ENCODE measurements at regions not wholly inside any gene's neighbourhood (a gene's known extent, or its start where the extent isn't known, plus 50 kb on each side); places are given as distances from the start of the nearest gene placed in this dataset.

DNA sequence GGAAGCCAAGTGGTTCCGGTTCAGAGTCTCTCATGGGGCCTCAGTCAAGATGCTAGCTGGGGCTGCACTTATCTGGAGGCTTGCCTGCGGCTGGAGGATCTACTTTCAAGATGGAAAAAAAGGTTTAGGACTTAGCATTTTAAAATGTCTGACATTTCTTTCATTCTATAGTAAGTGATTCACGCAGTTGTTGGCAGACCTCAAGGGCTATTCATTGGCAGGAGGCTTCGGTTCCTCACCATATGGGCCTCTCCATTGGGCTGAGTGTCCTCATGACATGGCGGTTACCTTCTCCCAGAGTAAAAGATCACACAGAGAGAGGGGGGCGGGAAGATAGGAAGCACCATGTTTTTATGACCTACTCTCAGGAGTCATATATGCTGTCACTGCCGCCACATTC, 298.0 kb upstream of the PLET1 start:
- Histone ChIP-seq H3K36me3 (no peaks in the 10 kb centered on the region), H3K4me1 (peaks cover 0 to 8% (median 0%) of the 10 kb centered on the region in 3 donors), H3K9me3 (no peaks in the 10 kb centered on the region), H3K27me3 (no peaks in the 10 kb centered on the region), H3K4me3 (no peak overlapping the region), H3K27ac (no peak overlapping the region)
- 76 to 80% methylated on average over 5 to 7 of the region's 7 CpGs for WGBS, 2 donors (ENCODE audit: low coverage in 1 of 2)
- TF ChIP-seq, protein P1, sequence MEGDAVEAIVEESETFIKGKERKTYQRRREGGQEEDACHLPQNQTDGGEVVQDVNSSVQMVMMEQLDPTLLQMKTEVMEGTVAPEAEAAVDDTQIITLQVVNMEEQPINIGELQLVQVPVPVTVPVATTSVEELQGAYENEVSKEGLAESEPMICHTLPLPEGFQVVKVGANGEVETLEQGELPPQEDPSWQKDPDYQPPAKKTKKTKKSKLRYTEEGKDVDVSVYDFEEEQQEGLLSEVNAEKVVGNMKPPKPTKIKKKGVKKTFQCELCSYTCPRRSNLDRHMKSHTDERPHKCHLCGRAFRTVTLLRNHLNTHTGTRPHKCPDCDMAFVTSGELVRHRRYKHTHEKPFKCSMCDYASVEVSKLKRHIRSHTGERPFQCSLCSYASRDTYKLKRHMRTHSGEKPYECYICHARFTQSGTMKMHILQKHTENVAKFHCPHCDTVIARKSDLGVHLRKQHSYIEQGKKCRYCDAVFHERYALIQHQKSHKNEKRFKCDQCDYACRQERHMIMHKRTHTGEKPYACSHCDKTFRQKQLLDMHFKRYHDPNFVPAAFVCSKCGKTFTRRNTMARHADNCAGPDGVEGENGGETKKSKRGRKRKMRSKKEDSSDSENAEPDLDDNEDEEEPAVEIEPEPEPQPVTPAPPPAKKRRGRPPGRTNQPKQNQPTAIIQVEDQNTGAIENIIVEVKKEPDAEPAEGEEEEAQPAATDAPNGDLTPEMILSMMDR (IDR thresholded peaks at IDR 0.05), result no peak
- ATAC-seq, result no peak

DNA sequence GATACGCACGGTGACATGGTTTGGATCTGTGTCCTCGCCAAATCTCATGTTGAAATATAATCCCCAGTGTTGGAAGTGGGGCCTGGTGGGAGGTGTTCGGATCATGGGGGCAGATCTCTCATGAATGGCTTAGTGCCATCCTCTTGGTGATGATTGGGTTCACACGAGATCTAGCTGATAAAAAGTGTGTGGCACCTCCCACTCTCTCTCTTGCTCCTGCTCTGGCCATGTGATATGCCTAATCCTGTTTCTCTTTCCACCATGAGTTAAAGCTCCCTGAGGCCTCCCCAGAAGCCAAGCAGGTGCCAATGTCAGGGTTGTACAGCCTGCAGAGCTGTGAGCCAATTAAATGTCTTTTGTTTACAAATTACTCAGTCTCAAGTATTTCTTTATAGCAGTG, 303.1 kb upstream of the PLET1 start:
- no peak for TF ChIP-seq EP300 (IDR thresholded peaks at IDR 0.05)
- TF ChIP-seq POLR2AphosphoS5 (IDR thresholded peaks at IDR 0.05), result no peak
- TF ChIP-seq, protein P1 (IDR thresholded peaks at IDR 0.05), result no peak
- TF ChIP-seq POLR2A (IDR thresholded peaks at IDR 0.05), result no peak
- Histone ChIP-seq H3K4me3 (no peak overlapping the region), H3K27ac (peak overlapping the region in 2 of 4 donors; percentile 64), H3K36me3 (no peaks in the 10 kb centered on the region), H3K9me3 (no peaks in the 10 kb centered on the region), H3K4me1 (peaks cover 4 to 38% (median 7%) of the 10 kb centered on the region in 3 donors), H3K27me3 (no peaks in the 10 kb centered on the region)
- 73 to 100% methylated on average over 2 to 3 of the region's 5 CpGs for WGBS, 2 donors (ENCODE audit: low coverage in 1 of 2)
- no peak for ATAC-seq

DNA sequence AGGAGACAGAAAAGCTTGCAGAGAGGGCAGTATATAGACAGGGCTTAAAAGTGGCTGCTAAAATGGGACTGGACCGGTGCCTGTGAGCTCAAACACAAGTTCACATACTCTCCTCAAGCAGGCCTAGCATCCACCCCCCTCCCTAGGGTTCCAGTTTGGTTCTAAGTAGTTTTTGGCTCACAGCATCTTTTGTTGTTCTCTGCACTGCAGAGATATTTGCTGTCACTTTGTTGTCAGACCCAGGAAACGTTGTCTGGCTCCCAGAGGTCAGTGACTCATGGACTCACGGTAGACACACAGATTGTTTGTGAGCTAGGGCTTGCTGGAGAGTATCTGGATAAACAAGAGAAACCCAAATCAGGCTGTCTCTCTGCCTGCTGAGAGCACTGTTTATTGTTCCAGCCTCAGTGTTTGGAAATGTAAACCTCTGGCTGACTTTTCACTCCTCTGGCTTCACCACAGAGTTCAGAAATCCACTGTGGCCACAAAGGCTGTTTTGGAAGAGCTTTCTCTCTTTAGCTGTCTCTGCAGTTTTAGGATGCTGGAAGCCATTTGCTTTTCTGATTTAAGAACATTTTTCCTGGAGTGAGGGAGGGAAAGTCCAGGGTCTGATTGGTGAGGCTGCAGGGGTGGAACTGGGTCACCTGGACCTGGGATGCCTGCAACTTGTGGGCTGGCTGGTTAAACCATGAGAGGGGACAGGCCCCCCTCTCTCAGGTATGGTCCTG, 303.7 kb upstream of the PLET1 start:
- Histone ChIP-seq H3K27me3 (no peaks in the 10 kb centered on the region), H3K4me3 (no peak overlapping the region), H3K9me3 (no peaks in the 10 kb centered on the region), H3K36me3 (no peaks in the 10 kb centered on the region), H3K27ac (peak overlapping the region; percentile 16 to 68 (median 64)), H3K4me1 (peaks cover 4 to 38% (median 7%) of the 10 kb centered on the region in 3 donors)
- 13 to 20% methylated on average over 3 of the region's 3 CpGs for WGBS, 2 donors (ENCODE audit: low coverage in 1 of 2)
- peak; percentile 49 for TF ChIP-seq POLR2AphosphoS5 (IDR thresholded peaks at IDR 0.05)
- no peak for TF ChIP-seq POLR2A (IDR thresholded peaks at IDR 0.05)
- ATAC-seq, result peak; percentile 62

DNA sequence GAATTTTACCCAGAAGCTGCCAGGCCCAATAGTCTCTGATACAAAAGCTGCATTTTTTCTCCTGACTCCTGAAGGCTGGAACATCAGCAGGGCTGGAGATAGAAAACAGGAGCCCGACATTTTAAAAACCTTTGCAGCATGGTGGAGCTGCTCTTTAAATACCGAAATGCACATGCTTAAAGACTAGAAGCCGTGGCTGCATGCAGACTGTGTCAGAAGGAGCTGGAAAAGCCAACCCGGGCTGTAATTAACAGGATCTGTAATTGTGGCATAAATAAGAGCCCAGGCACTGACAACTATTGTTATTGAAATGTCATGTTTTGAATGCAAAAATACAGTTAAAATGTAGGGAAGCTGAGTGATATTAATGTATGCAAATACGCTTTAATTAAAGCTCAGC, 304.9 kb upstream of the PLET1 start:
- Histone ChIP-seq H3K27me3 (no peaks in the 10 kb centered on the region), H3K4me3 (no peak overlapping the region), H3K36me3 (no peaks in the 10 kb centered on the region), H3K4me1 (peaks cover 4 to 38% (median 7%) of the 10 kb centered on the region in 3 donors), H3K9me3 (no peaks in the 10 kb centered on the region), H3K27ac (peak overlapping the region in 2 of 4 donors; percentile 64)
- TF ChIP-seq POLR2A (IDR thresholded peaks at IDR 0.05) (no peak), POLR2AphosphoS5 (IDR thresholded peaks at IDR 0.05) (no peak), EP300 (IDR thresholded peaks at IDR 0.05) (no peak)
- TF ChIP-seq, protein P1 (IDR thresholded peaks at IDR 0.05), result no peak
- no peak for ATAC-seq
- 38 to 52% methylated on average over 2 to 4 of the region's 5 CpGs for WGBS, 2 donors (ENCODE audit: low coverage in 1 of 2)

DNA sequence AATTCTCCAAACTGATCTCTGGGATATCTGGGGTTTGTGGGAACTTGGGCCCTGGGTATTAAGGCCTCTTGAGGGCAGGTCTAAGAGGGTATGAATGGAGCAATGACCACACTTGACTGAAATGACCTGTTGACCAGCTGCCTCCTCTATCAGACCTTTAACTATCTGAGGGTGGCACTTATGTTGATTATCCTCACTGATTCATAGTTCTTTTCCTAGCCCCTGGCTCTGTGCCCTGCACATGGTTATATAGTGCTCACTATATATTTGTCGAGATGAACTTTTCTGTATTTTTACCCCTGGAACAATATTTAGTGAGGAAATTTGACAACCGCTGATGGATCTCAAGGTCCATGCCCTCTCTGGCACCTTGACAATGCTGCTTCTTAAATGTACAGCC, 305.5 kb upstream of the PLET1 start:
- Histone ChIP-seq H3K4me1 (peaks cover 4 to 38% (median 7%) of the 10 kb centered on the region in 3 donors), H3K36me3 (no peaks in the 10 kb centered on the region), H3K27ac (peak overlapping the region in 3 of 4 donors; percentile 23 to 64 (median 27)), H3K9me3 (no peaks in the 10 kb centered on the region), H3K4me3 (no peak overlapping the region), H3K27me3 (no peaks in the 10 kb centered on the region)
- 47 to 48% methylated on average over 2 of the region's 2 CpGs for WGBS, 2 donors (ENCODE audit: low coverage in 1 of 2)
- TF ChIP-seq POLR2AphosphoS5 (IDR thresholded peaks at IDR 0.05) (no peak), EP300 (IDR thresholded peaks at IDR 0.05) (no peak), POLR2A (IDR thresholded peaks at IDR 0.05) (no peak)
- TF ChIP-seq, protein P1 (IDR thresholded peaks at IDR 0.05), result no peak
- ATAC-seq, result no peak
